ENCODE measurements at regions not wholly inside any gene's neighbourhood (a gene's known extent, or its start where the extent isn't known, plus 50 kb on each side); places are given as distances from the start of the nearest gene placed in this dataset.

DNA sequence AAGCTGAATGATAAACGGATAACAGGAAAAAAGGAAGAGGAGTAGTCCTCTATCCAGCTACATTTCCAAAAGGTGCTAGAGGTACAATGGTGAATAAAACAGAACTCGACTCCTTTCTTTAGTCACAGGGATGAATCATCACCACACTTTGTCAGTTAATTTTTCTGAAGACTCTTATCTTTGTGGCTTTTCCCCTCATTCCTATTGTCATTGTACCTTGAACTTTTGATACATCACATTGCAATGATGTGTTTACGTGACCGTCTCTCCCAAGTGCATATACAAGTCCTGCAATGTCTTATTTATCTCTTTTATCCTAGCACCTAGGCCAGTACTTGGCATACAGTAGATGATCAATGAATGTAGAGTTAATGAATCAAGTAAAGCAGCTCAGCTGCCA is 134.7 kb downstream of the LHFPL1 start:
- H3K4me3 ChIP-seq = no peak overlapping the region
- no peaks in the 10 kb centered on the region for H3F3A ChIP-seq (replicated peaks; ENCODE audit: low read depth)
- H3K27me3 ChIP-seq (ENCODE audit: insufficient read depth) = no peaks in the 10 kb centered on the region
- no peak overlapping the region for H3K27ac ChIP-seq (ENCODE audit: low read depth)
- no peaks in the 10 kb centered on the region for H3K79me2 ChIP-seq (replicated peaks; ENCODE audit: insufficient read depth)
- H3K36me3 ChIP-seq (ENCODE audit: insufficient read depth) = no peaks in the 10 kb centered on the region
- no peaks in the 10 kb centered on the region for H3K9me2 ChIP-seq (ENCODE audit: insufficient read depth)
- H3K4me1 ChIP-seq (ENCODE audit: insufficient read depth) = no peaks in the 10 kb centered on the region
- Mint-ChIP-seq H3K4me1 (no peaks in the 10 kb centered on the region), H3K27me3 (ENCODE audit: insufficient read depth, low read depth, poor library complexity) (no peaks in the 10 kb centered on the region), H3K27ac (no peak overlapping the region), H3K4me3 (no peak overlapping the region), H3K36me3 (ENCODE audit: low read depth) (no peaks in the 10 kb centered on the region), H3K9me3 (no peaks in the 10 kb centered on the region)
- H3K4me2 ChIP-seq = no peak overlapping the region
- no peak overlapping the region for H2AFZ ChIP-seq
- H4K20me1 ChIP-seq (replicated peaks; ENCODE audit: insufficient read depth) = no peaks in the 10 kb centered on the region
- no peak for ATAC-seq
- no peak for TF ChIP-seq STAT1 (IDR thresholded peaks at IDR 0.05; ENCODE audit: unreplicated experiment)
- no peak for TF ChIP-seq EZH2 (IDR thresholded peaks at IDR 0.05; ENCODE audit: low read depth, unreplicated experiment)
- TF ChIP-seq, protein P1, sequence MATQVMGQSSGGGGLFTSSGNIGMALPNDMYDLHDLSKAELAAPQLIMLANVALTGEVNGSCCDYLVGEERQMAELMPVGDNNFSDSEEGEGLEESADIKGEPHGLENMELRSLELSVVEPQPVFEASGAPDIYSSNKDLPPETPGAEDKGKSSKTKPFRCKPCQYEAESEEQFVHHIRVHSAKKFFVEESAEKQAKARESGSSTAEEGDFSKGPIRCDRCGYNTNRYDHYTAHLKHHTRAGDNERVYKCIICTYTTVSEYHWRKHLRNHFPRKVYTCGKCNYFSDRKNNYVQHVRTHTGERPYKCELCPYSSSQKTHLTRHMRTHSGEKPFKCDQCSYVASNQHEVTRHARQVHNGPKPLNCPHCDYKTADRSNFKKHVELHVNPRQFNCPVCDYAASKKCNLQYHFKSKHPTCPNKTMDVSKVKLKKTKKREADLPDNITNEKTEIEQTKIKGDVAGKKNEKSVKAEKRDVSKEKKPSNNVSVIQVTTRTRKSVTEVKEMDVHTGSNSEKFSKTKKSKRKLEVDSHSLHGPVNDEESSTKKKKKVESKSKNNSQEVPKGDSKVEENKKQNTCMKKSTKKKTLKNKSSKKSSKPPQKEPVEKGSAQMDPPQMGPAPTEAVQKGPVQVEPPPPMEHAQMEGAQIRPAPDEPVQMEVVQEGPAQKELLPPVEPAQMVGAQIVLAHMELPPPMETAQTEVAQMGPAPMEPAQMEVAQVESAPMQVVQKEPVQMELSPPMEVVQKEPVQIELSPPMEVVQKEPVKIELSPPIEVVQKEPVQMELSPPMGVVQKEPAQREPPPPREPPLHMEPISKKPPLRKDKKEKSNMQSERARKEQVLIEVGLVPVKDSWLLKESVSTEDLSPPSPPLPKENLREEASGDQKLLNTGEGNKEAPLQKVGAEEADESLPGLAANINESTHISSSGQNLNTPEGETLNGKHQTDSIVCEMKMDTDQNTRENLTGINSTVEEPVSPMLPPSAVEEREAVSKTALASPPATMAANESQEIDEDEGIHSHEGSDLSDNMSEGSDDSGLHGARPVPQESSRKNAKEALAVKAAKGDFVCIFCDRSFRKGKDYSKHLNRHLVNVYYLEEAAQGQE (IDR thresholded peaks at IDR 0.05; ENCODE audit: unreplicated experiment) = no peak
- TF ChIP-seq, protein P2, sequence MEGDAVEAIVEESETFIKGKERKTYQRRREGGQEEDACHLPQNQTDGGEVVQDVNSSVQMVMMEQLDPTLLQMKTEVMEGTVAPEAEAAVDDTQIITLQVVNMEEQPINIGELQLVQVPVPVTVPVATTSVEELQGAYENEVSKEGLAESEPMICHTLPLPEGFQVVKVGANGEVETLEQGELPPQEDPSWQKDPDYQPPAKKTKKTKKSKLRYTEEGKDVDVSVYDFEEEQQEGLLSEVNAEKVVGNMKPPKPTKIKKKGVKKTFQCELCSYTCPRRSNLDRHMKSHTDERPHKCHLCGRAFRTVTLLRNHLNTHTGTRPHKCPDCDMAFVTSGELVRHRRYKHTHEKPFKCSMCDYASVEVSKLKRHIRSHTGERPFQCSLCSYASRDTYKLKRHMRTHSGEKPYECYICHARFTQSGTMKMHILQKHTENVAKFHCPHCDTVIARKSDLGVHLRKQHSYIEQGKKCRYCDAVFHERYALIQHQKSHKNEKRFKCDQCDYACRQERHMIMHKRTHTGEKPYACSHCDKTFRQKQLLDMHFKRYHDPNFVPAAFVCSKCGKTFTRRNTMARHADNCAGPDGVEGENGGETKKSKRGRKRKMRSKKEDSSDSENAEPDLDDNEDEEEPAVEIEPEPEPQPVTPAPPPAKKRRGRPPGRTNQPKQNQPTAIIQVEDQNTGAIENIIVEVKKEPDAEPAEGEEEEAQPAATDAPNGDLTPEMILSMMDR (conservative IDR thresholded peaks at IDR 0.05; ENCODE audit: low read depth in 2 of 2) = no peak
- TF ChIP-seq ETS1 (IDR thresholded peaks at IDR 0.05) = no peak
- no peak for TF ChIP-seq NANOG (IDR thresholded peaks at IDR 0.05; ENCODE audit: borderline replicate concordance)
- TF ChIP-seq, protein P3, sequence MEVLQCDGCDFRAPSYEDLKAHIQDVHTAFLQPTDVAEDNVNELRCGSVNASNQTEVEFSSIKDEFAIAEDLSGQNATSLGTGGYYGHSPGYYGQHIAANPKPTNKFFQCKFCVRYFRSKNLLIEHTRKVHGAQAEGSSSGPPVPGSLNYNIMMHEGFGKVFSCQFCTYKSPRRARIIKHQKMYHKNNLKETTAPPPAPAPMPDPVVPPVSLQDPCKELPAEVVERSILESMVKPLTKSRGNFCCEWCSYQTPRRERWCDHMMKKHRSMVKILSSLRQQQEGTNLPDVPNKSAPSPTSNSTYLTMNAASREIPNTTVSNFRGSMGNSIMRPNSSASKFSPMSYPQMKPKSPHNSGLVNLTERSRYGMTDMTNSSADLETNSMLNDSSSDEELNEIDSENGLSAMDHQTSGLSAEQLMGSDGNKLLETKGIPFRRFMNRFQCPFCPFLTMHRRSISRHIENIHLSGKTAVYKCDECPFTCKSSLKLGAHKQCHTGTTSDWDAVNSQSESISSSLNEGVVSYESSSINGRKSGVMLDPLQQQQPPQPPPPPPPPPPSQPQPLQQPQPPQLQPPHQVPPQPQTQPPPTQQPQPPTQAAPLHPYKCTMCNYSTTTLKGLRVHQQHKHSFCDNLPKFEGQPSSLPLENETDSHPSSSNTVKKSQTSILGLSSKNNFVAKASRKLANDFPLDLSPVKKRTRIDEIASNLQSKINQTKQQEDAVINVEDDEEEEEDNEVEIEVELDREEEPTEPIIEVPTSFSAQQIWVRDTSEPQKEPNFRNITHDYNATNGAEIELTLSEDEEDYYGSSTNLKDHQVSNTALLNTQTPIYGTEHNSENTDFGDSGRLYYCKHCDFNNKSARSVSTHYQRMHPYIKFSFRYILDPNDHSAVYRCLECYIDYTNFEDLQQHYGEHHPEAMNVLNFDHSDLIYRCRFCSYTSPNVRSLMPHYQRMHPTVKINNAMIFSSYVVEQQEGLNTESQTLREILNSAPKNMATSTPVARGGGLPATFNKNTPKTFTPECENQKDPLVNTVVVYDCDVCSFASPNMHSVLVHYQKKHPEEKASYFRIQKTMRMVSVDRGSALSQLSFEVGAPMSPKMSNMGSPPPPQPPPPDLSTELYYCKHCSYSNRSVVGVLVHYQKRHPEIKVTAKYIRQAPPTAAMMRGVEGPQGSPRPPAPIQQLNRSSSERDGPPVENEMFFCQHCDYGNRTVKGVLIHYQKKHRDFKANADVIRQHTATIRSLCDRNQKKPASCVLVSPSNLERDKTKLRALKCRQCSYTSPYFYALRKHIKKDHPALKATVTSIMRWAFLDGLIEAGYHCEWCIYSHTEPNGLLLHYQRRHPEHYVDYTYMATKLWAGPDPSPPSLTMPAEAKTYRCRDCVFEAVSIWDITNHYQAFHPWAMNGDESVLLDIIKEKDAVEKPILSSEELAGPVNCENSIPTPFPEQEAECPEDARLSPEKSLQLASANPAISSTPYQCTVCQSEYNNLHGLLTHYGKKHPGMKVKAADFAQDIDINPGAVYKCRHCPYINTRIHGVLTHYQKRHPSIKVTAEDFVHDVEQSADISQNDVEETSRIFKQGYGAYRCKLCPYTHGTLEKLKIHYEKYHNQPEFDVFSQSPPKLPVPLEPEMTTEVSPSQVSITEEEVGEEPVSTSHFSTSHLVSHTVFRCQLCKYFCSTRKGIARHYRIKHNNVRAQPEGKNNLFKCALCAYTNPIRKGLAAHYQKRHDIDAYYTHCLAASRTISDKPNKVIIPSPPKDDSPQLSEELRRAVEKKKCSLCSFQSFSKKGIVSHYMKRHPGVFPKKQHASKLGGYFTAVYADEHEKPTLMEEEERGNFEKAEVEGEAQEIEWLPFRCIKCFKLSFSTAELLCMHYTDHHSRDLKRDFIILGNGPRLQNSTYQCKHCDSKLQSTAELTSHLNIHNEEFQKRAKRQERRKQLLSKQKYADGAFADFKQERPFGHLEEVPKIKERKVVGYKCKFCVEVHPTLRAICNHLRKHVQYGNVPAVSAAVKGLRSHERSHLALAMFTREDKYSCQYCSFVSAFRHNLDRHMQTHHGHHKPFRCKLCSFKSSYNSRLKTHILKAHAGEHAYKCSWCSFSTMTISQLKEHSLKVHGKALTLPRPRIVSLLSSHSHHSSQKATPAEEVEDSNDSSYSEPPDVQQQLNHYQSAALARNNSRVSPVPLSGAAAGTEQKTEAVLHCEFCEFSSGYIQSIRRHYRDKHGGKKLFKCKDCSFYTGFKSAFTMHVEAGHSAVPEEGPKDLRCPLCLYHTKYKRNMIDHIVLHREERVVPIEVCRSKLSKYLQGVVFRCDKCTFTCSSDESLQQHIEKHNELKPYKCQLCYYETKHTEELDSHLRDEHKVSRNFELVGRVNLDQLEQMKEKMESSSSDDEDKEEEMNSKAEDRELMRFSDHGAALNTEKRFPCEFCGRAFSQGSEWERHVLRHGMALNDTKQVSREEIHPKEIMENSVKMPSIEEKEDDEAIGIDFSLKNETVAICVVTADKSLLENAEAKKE (CRISPR knock-in tag; IDR thresholded peaks at IDR 0.05) = no peak
- TF ChIP-seq EZH2phosphoT487 (IDR thresholded peaks at IDR 0.05; ENCODE audit: unreplicated experiment) = no peak
- no peak for TF ChIP-seq ZNF114 (CRISPR knock-in tag; IDR thresholded peaks at IDR 0.05)
- no peak for TF ChIP-seq ZNF331 (CRISPR knock-in tag; IDR thresholded peaks at IDR 0.05; ENCODE audit: low read depth)
- no peak for TF ChIP-seq POLR2AphosphoS5 (IDR thresholded peaks at IDR 0.05; ENCODE audit: low read depth)
- TF ChIP-seq JUNB (IDR thresholded peaks at IDR 0.05; ENCODE audit: unreplicated experiment) = no peak
- no peak for TF ChIP-seq CREB1 (CRISPR knock-in tag; IDR thresholded peaks at IDR 0.05; ENCODE audit: low read depth)
- DNase-seq (ENCODE audit: low spot score) = no peak
